ENCODE measurements at regions not wholly inside any gene's neighbourhood (a gene's known extent, or its start where the extent isn't known, plus 50 kb on each side); places are given as distances from the start of the nearest gene placed in this dataset.

- Histone ChIP-seq H3K4me3 (no peak overlapping the region), H4K20me1 (no peaks in the 10 kb centered on the region), H3K9me3 (replicated peaks in 1 of 11) (peaks cover 0 to 18% (median 2%) of the 10 kb centered on the region in 11 experiments; a peak in 14 of 22 replicates), H3K27me3 (no peaks in the 10 kb centered on the region), H3K4me2 (no peak overlapping the region), H3K4me1 (peaks cover 0 to 12% (median 0%) of the 10 kb centered on the region in 10 experiments; a peak in 3 of 20 replicates), H3K9ac (no peak overlapping the region), H3K27ac (no peak overlapping the region), H3K36me3 (no peaks in the 10 kb centered on the region)
- TF ChIP-seq Cebpa-rat (IDR thresholded peaks at IDR 0.05), result no peak
Measured at GRCh38 chr4:71841336-71841735, 57.5 kb upstream of the GC start.

DNA sequence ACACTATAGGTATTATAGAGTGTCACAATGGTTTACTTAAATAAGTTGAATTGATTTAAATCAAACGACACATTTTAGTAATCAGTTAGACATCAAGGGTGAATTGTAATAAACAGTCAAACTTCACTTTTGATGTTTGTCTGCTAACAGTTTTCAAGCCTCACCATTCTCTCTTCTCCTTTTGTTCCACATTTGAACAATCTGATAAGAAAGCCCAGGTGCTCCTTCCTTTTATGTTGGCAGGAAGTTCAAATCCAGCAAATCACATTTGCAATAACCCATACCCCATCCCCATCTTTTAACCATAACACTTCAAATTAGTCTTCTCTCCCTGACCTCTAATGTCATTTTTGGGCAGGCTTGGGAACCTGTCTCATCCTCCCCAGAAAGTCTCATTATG lies 63.4 kb upstream of the GC start:
- Histone ChIP-seq H3K27me3 (no peaks in the 10 kb centered on the region), H3K27ac (no peak overlapping the region), H3K4me2 (peak overlapping the region in 1 of 11 experiments; percentile 7; a peak in 3 of 22 replicates), H3K9ac (no peak overlapping the region), H3K4me3 (no peak overlapping the region), H3K4me1 (peaks cover 0 to 16% (median 0%) of the 10 kb centered on the region in 10 experiments; a peak in 4 of 20 replicates), H3K9me3 (replicated peaks in 1 of 11) (peaks cover 0 to 22% (median 6%) of the 10 kb centered on the region in 11 experiments; a peak in 15 of 22 replicates), H4K20me1 (no peaks in the 10 kb centered on the region), H3K36me3 (no peaks in the 10 kb centered on the region)
- TF ChIP-seq Cebpa-rat (IDR thresholded peaks at IDR 0.05), result no peak

GRCh38 chr4:71855944-71856343 lies 72.1 kb upstream of the GC start:
- Histone ChIP-seq H4K20me1 (no peaks in the 10 kb centered on the region), H3K27me3 (no peaks in the 10 kb centered on the region), H3K9me3 (replicated peaks in 1 of 11) (peaks cover 27 to 40% (median 34%) of the 10 kb centered on the region in 11 experiments), H3K4me3 (no peak overlapping the region), H3K36me3 (no peaks in the 10 kb centered on the region), H3K4me1 (peaks cover 0 to 12% (median 9%) of the 10 kb centered on the region in 10 experiments; a peak in 9 of 20 replicates), H3K4me2 (peak overlapping the region in 6 of 11 experiments; percentile 19 to 53 (median 40); a peak in 10 of 22 replicates), H3K27ac (no peak overlapping the region), H3K9ac (no peak overlapping the region)
- no peak for TF ChIP-seq Cebpa-rat (IDR thresholded peaks at IDR 0.05)

- Histone ChIP-seq H3K9me3 (replicated peaks in 1 of 11) (peaks cover 42 to 57% (median 52%) of the 10 kb centered on the region in 11 experiments), H3K4me2 (no peak overlapping the region), H3K4me3 (no peak overlapping the region), H3K4me1 (peaks cover 0 to 12% (median 9%) of the 10 kb centered on the region in 10 experiments; a peak in 9 of 20 replicates), H3K9ac (no peak overlapping the region), H3K27ac (no peak overlapping the region), H3K27me3 (no peaks in the 10 kb centered on the region), H4K20me1 (no peaks in the 10 kb centered on the region), H3K36me3 (no peaks in the 10 kb centered on the region)
- TF ChIP-seq Cebpa-rat (IDR thresholded peaks at IDR 0.05), result no peak
Measured at GRCh38 chr4:71857713-71858451, 74.0 kb upstream of the GC start.

DNA sequence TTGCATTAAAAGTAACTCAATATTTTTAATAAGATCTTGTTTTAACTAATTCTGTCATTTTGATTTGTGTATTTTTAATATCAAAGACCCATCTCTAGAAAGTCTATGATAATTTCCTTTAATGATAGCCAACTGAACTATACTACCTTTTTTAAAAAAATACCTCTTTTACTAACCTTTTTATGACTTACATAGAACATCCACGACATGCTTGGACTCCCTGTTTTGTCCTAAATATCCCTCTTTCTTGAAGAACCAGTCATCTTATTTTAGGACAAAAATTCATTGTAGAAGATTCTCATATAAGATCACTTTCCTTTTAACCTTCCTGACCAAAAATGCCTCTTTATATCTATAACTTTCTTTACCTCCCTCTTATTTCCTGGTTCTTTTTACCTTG lies 76.8 kb upstream of the GC start:
- H3K36me3 ChIP-seq, result no peaks in the 10 kb centered on the region
- no peaks in the 10 kb centered on the region for H3K27me3 ChIP-seq
- no peak for TF ChIP-seq Cebpa-rat (IDR thresholded peaks at IDR 0.05)
- no peak overlapping the region for H3K4me3 ChIP-seq
- no peak overlapping the region for H3K4me2 ChIP-seq
- peaks cover 0 to 10% (median 7%) of the 10 kb centered on the region in 10 experiments; a peak in 9 of 20 replicates for H3K4me1 ChIP-seq
- no peak overlapping the region for H3K9ac ChIP-seq
- peaks cover 70 to 82% (median 76%) of the 10 kb centered on the region in 11 experiments for H3K9me3 ChIP-seq (replicated peaks in 1 of 11)
- no peaks in the 10 kb centered on the region for H4K20me1 ChIP-seq
- H3K27ac ChIP-seq, result no peak overlapping the region

DNA sequence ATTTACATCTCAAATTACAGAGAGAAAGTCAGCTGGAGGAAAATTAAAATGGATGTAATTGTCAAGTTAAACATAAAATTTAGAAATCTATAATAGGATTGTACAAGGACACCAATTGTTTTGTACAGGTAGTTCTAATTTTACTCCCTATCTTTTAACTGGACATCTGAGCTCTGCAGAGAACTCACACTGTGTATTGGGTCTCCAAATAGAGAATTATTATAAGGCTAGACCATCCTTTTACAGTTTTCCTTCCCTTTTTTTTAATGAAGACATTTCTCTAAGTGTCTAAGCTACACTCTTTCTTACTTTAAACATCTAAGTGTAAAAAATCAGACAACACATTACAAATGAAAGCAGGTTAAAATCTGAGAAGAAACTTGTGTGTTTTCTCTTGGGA lies 78.4 kb upstream of the GC start:
- H3K4me1 ChIP-seq, result peaks cover 0 to 3% (median 0%) of the 10 kb centered on the region in 10 experiments; a peak in 1 of 20 replicates
- no peak overlapping the region for H3K4me3 ChIP-seq
- H4K20me1 ChIP-seq, result no peaks in the 10 kb centered on the region
- H3K27me3 ChIP-seq, result no peaks in the 10 kb centered on the region
- TF ChIP-seq Cebpa-rat (IDR thresholded peaks at IDR 0.05), result no peak
- H3K4me2 ChIP-seq, result no peak overlapping the region
- no peaks in the 10 kb centered on the region for H3K36me3 ChIP-seq
- peaks cover 70 to 83% (median 74%) of the 10 kb centered on the region in 11 experiments for H3K9me3 ChIP-seq (replicated peaks in 1 of 11)
- H3K27ac ChIP-seq, result no peak overlapping the region
- H3K9ac ChIP-seq, result no peak overlapping the region

DNA sequence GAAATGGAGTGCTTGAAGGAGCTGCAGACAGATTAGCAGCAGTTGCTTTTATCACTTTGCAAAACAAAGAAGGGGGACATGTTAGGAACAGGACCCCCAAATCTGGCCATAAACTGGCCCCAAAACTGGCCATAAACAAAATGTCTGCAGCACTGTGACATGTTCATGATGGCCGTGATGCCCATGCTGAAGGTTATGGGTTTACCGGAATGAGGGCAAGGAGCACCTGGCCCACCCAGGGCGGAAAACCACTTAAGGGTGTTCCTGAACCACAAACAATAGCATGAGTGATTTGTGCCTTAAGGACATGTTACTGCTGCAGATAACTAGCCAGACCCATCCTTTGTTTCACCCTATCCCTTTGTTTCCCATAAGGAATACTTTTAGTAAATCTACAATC lies 79.6 kb upstream of the GC start:
- H3K9ac ChIP-seq, result no peak overlapping the region
- H3K4me3 ChIP-seq, result no peak overlapping the region

GRCh38 chr4:71864380-71864779 lies 80.5 kb upstream of the GC start:
- no peak overlapping the region for H3K4me3 ChIP-seq
- H3K4me1 ChIP-seq, result peaks cover 0 to 7% (median 0%) of the 10 kb centered on the region in 10 experiments; a peak in 1 of 20 replicates
- TF ChIP-seq Cebpa-rat (IDR thresholded peaks at IDR 0.05), result no peak
- no peaks in the 10 kb centered on the region for H4K20me1 ChIP-seq
- H3K27ac ChIP-seq, result no peak overlapping the region
- no peaks in the 10 kb centered on the region for H3K36me3 ChIP-seq
- H3K9ac ChIP-seq, result no peak overlapping the region
- H3K9me3 ChIP-seq (replicated peaks in 1 of 11), result peaks cover 52 to 66% (median 58%) of the 10 kb centered on the region in 11 experiments
- no peak overlapping the region for H3K4me2 ChIP-seq
- H3K27me3 ChIP-seq, result no peaks in the 10 kb centered on the region

More for the DNA sequence above, 79.6 kb upstream of the GC start:
- Histone ChIP-seq H3K9me3 (replicated peaks in 1 of 11) (peaks cover 61 to 75% (median 65%) of the 10 kb centered on the region in 11 experiments), H3K36me3 (no peaks in the 10 kb centered on the region), H3K27ac (no peak overlapping the region), H3K4me2 (no peak overlapping the region), H4K20me1 (no peaks in the 10 kb centered on the region), H3K27me3 (no peaks in the 10 kb centered on the region), H3K4me1 (peaks cover 0 to 7% (median 0%) of the 10 kb centered on the region in 10 experiments; a peak in 1 of 20 replicates)
- TF ChIP-seq Cebpa-rat (IDR thresholded peaks at IDR 0.05), result no peak

DNA sequence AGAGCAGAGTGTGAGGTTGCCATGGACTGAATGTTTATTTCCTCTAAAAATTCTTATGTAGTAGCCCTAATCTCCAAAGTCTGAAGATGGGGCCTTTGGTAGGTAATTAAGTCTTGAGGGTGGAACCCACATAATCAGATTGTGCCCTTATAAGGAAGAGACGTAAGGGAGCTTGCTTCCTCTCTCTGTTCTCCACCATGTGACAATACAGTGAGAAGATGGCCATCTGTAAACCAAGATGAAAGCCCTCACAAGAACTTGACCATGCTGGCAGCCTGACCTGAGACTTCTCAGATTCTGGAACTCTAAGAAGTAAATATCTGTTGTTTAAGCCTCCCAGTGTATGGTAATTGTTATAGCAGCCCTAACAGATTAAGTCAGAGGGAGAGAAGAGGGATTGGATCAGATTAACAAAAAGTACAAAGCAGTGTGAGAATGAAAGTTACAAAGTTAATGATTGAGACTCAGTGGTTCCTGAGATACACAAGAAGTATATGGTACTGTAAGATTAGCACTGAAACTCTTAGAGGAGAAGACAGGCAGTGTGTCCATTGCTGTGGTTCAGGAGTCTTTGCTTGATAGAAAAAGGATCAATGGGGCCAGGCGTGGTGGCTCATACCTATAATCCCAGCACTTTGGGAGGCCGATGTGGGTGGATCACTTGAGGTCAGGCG lies 82.5 kb upstream of the GC start:
- H3K4me1 ChIP-seq, result peaks cover 0 to 7% (median 0%) of the 10 kb centered on the region in 10 experiments; a peak in 1 of 20 replicates
- H4K20me1 ChIP-seq, result no peaks in the 10 kb centered on the region
- TF ChIP-seq Cebpa-rat (IDR thresholded peaks at IDR 0.05), result no peak
- H3K9me3 ChIP-seq (replicated peaks in 1 of 11), result peaks cover 32 to 46% (median 38%) of the 10 kb centered on the region in 11 experiments
- no peak overlapping the region for H3K27ac ChIP-seq
- no peak overlapping the region for H3K4me3 ChIP-seq
- H3K36me3 ChIP-seq, result no peaks in the 10 kb centered on the region
- no peak overlapping the region for H3K9ac ChIP-seq
- H3K4me2 ChIP-seq, result no peak overlapping the region
- no peaks in the 10 kb centered on the region for H3K27me3 ChIP-seq

Measured in BLaER1 treated with 17β-estradiol and CSF1 and Interleukin-3, amounts not matched to agents 10 nM and 100 nM (cell line).